Renal cortical epithelial cell (primary cell): ENCODE measurements at regions not wholly inside any gene's neighbourhood (a gene's known extent, or its start where the extent isn't known, plus 50 kb on each side); places are given as distances from the start of the nearest gene placed in this dataset.
A peak's percentile ranks its signal among the peaks of the same experiment; 100 is the strongest.

Source experiments
- DNase-seq: peaks from one replicate; pipeline ENCODE4 v3.0.0-alpha.2; 2011; ENCODE audit warnings: low read depth

- DNase-seq: no peak
Observed at GRCh38 chr11:23947883-23948282, 549.0 kb upstream of the LUZP2 start.

DNA sequence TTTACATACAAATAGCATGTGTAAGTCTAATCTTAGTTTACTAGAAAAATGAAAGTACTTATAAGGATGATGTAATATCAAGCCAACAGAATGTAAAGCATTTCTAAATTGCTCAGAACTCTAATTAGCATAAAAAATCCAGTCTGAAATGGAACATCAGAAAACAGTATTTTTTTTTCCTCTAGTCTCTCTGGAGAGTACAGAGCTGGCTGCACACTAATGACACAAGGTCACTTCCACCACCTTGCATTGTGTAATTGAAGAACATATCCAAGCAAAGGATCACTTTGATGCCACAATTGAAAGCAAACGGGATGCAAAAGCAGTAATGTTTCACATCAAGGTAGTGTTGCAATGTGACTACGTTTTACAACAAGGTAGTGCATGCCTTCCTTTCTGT lies 548.0 kb upstream of the LUZP2 start:
- no peak for DNase-seq

DNA sequence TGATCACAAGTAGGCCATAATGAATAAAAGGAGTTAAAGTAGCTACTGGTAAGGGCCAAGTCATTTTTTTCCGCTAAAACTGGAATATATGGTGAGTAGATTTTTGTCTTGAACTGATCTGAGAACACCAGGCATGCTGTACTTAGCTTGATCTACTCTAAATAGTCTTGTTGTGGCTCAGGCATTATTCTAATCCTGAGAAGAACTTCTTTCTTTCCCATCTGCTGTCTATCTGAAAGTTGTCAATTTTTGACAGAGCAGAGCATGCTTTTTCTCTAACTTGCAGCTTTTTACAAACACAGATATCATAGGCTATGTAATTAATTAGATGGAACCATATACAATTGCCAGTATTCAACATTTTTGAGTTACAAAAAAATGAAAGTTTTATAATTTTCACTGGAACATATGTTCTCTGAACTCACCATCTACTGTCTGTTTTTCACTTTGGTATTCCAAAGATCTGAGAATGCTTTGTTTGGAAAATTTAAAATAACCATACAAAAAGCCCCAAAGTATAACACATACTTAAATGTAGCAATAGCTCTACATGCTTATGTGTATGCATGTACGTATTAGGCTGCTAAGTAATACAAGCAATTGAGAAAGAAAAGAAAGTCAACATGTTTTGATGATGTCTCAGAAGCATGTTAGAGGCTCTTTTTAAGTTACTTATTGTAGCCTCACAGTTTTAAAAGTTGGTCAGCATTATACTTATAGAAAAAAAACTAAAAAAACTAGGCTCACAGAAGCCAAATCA lies 542.7 kb upstream of the LUZP2 start:
- no peak for DNase-seq

DNA sequence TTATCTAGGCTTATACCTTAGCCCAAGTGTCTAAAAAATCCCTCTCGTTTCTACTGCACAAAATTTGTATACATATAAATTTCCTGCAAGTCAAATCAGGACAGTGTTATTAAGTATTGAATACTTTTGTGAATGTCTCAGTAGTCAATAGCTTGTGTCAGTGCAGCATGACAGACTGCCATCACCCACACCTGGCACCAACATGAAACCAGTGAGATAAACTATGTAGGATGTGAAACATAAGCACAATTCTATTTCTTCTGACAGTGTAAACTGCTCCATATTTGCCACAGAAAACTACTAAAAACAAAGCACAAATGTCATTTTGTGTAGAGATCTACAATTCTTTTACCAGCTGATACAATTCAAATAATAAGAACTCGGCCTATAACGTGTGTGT lies 542.1 kb upstream of the LUZP2 start:
- no peak for DNase-seq

- DNase-seq: no peak
Observed at GRCh38 chr11:23956586-23956985, 540.3 kb upstream of the LUZP2 start.

DNA sequence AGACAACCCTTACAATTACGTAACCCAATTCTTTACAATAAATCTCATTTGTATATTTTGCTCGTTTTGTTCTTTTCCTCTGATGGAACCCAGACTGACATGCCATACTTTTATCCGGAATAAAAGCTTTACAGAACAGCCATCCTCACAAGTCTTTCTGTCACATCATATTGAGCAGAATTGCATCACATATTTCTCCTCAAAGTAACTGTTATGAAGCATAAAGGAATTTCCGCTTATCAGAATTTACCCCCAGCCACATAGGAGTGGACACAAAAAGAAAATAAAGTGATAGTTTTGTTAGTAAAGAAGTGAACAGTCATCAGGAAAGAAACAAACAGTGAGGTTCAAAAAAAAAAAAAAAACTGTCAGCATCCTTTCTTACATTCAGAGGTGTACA lies 539.5 kb upstream of the LUZP2 start:
- DNase-seq: no peak

- DNase-seq: no peak
Observed at GRCh38 chr11:23959462-23959861, 537.4 kb upstream of the LUZP2 start.

DNA sequence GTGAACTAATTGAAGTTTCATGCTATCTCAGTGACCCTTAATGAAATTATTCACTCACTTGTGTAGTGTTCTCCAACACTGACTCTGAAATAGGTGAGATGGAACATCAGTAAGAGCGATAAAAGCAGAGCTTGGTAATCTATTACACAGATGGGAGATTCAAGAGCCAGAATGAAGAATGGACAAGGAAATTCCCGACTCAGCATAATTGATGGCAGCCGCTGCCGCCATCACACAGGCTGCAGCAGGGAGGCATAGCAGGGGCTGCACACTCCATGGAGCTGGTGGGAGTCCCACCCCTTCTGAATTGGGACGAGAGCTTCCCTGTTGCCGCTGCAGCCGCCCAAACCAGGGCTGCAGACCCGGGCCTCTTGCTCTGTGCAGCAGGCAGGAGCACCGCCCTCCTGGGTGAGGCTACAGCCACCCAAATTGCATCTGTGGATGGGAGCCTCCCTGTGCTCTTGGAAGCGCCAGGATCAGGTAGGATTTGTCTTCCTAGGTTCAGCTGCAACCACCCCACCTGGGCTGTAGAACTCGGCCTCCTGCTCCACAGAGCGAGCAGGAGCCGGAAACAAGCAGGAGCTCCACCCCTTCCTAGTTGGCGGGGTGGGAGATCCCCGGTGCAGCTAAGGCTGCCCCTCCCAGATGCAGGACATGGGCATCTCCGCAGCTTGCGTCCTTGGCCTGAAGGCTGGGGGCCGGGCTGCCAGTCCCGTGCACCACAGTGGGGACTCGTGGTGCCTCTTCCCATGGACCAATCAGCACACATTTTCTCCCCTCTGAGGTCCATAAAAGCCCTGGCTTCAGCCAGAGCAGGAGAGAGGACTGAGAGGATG lies 535.1 kb upstream of the LUZP2 start:
- no peak for DNase-seq

GRCh38 chr11:23973244-23973643 lies 523.6 kb upstream of the LUZP2 start:
- DNase-seq: no peak

GRCh38 chr11:23974051-23974450 lies 522.8 kb upstream of the LUZP2 start:
- no peak for DNase-seq

DNA sequence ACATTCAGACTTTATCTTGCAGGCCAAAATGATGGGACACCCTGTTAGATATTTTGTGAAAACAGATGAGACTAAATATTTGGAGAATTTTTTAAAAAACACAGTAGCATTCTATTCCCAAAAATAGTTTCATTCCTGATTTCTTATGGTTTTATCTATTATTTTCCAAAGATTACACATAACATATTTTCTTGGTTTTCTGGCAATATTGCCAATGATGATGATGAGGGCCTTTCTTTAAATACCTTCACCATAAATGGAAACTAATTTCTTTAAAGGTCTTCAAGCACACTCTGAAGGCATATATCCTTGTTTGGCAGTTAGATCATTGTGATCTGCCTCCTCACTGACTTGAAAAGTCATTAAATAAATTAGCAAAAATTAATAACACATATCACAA lies 522.3 kb upstream of the LUZP2 start:
- DNase-seq: no peak

GRCh38 chr11:23976426-23976825 lies 520.4 kb upstream of the LUZP2 start:
- DNase-seq: no peak

DNA sequence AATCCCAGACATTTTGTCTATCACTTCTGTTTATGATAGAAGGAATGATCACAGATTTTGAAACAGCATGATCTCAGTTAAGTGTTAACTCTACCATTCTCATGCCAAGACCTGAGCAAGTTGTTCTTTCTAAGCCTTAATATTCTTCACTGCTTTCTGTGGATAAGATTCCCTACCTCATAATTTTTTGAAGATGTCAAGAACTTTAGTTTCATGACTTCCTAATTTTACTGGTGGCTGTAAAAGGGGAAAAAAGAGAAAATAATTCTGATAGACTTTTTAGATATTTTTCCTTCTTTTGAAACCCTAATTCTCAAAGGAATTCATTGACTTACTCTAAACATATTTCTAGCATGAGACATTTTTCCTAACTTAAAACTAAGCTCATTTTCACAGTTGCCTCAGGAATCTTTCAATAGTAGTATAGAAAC lies 520.0 kb upstream of the LUZP2 start:
- DNase-seq: no peak

DNA sequence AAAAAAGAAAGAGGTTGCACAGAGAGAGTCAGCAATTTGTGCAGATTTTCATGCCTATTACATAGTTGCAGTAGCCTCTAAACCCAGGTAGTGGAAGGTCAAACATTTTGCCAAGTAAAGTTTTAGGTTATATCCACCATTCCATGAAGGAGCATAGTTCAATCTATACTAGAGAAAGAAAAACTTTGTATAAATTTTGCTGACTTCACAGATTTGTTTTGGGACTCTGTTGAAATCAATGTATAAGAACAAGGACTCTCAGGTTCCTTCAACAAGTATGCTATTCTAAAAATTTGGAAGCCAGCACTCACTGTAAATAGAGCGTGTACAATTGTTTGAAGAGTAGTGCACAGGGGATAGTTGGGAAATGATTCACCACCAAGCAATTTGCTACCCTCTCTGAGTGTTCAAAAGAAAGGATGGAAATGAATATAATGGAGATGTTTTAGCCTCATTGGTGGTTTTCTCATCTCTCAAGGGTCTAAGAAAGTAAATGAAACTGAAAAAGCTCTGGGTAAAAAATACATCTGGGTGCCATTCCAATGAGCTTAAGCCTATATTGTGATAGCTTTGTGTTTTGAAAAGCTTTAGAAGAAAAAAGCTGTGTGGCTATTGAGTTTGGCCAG lies 508.4 kb upstream of the LUZP2 start:
- no peak for DNase-seq

DNA sequence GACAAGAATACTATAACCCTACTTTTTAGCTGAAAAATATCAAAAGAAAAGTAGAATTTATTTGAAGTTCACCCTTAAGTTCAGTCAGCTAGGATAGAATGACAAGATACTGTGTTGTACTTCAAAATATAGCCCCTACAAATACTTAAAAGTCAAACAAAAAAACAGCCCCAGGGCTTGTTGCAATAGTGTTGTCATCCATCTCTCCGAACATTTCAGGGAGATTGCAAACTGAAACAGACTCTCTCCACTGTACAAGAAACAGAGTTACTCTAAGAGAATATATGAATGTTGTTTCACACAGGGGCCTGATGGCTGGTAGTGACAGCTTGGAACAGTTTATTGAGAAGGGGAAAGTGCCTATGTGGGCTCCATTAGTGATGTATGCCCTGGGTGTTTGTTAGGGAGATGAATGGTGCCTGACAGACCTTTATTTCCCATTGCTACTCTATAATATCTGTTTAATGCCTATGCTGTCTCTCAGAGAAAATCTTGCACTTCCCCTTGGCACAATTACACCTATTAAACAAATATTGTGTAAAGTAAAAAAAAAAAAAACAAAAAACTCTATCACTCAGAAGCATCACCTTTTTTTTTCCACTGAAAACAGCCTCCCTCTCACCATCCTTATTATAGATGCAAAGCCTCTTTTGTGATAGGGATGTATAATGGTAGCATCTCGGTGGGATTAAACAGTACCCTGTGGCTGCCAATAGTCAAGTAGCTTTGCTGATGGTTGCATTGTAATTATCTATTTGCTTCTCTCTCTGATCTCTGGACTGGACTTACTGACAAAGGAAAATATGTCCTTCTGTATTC lies 506.3 kb upstream of the LUZP2 start:
- no peak for DNase-seq

DNA sequence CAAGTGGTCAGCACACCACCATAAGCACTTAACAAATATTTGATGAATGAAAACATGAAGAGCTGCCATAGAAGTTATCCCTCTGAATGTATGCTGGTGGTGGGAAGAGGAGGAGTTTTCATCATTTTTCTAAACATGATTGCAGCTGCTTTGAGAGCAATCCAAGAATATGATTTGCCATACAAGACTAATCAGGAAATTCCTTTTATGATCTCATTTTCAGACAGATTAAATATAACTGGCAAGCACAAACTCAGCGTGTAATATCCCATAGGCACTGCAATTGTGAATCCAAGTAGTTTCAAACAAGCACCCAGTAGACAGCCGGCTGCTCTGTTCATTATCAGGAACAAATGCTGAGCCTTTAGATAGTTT lies 505.7 kb upstream of the LUZP2 start:
- no peak for DNase-seq

- DNase-seq: peak; percentile 10
Observed at GRCh38 chr11:23995891-23996290, 501.0 kb upstream of the LUZP2 start.

DNA sequence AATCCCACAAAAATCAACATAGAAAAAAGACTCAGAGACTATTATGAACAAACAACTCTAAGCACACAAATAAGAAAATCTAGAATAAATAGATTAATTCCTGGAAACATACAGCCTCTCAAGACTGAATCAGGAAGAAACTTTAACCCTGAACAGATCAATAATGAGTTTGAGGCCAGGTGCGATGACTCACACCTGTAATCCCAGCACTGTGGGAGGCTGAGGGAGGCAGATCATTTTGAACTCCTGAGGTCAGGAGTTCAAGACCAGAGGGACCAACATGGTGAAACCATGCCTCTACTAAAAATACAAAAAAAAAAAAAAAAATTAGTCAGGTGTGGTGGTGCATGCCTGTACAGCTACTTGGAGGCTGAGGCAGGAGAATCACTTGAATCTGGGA lies 499.5 kb upstream of the LUZP2 start:
- no peak for DNase-seq

GRCh38 chr11:24005202-24005876 lies 491.5 kb upstream of the LUZP2 start:
- no peak for DNase-seq

GRCh38 chr11:24043842-24044241 lies 453.0 kb upstream of the LUZP2 start:
- no peak for DNase-seq

DNA sequence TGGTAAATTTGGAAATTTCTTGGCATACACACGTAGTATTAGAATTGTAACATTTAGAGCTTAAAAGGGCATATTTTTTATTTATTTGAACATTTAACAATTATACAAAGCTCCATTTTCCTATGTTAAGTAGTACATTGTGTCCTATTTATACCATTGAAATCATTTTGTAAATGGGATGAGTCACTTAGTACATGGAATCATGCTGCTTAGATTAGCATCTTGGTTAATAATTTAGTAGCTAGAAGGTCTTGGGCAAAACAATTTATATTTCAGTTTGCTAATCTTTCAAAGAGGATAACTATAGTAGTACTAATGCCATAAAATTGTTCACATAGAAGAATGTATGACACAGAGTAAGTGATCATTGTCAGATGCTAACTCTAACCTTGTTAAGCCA lies 450.1 kb upstream of the LUZP2 start:
- peak; percentile 7 for DNase-seq
